CD4-positive, alpha-beta T cell (primary cell): ENCODE measurements at regions not wholly inside any gene's neighbourhood (a gene's known extent, or its start where the extent isn't known, plus 50 kb on each side); places are given as distances from the start of the nearest gene placed in this dataset.

Source experiments
- ATAC-seq: fragments of 200-7000 bp; cut with Tn5 transposase; one replicate; pipeline ENCODE4 v1.10.0; 2022; ENCODE audit warnings: mild to moderate bottlenecking; ENCODE audit not compliant: poor library complexity
- CTCF ChIA-PET: fragments of 350-600 bp; sonication (Branson Sonifier 250); formaldehyde crosslinking; loops from one replicate; lab custom pipeline; 2021; ENCODE audit warnings: antibody characterized with exemption, inconsistent platforms; lab: Charles Lee
- POLR2A ChIA-PET: fragments of 350-600 bp; sonication (Branson Sonifier 250); formaldehyde crosslinking; loops from one replicate; lab custom pipeline; 2021; ENCODE audit warnings: antibody characterized with exemption, inconsistent platforms; lab: Charles Lee
- DNase-seq, 14 experiments: peaks; one replicate each; pipeline ENCODE4 v3.0.0-alpha.2; 2013 to 2020; ENCODE audit warnings: mixed read lengths in 2 of 14
- H3K27ac ChIP-seq, 2 donors: one replicate each; pipeline versions ENCODE4 v1.5.1 to v1.7.0; 2013; ENCODE audit warnings: low read length in 2 of 2, low read depth in 1 of 2, mild to moderate bottlenecking in 1 of 2
- H3K27me3 ChIP-seq, 2 experiments: 1 replicate in 1 of 2; 2 replicates in 1 of 2; pipeline versions ENCODE4 v1.6.1 to v1.7.0; 2013; ENCODE audit warnings: low read length in 2 of 2, control low read depth in 1 of 2, mild to moderate bottlenecking in 1 of 2, moderate library complexity in 1 of 2; ENCODE audit not compliant: insufficient read depth in 2 of 2, control insufficient read depth in 1 of 2
- H3K36me3 ChIP-seq: one replicate; pipeline ENCODE4 v1.6.1; 2013; ENCODE audit warnings: low read length, control low read depth; ENCODE audit not compliant: insufficient read depth
- H3K4me1 ChIP-seq: one replicate; pipeline ENCODE4 v1.6.1; 2013; ENCODE audit warnings: low read length, control low read depth; ENCODE audit not compliant: insufficient read depth
- H3K4me3 ChIP-seq: one replicate; pipeline ENCODE4 v1.5.1; 2013; ENCODE audit warnings: mild to moderate bottlenecking, low read length, moderate library complexity
- H3K9me3 ChIP-seq, 2 experiments: 1 replicate in 1 of 2; 2 replicates in 1 of 2; pipeline versions ENCODE4 v1.6.1 to v1.7.0; 2013; ENCODE audit warnings: low read length in 2 of 2, mild to moderate bottlenecking in 2 of 2, control low read depth in 1 of 2, moderate library complexity in 1 of 2; ENCODE audit not compliant: control insufficient read depth in 1 of 2, insufficient read depth in 1 of 2
- H3K27ac Mint-ChIP-seq: one replicate; pipeline ENCODE4 v1.8.0; 2020; ENCODE audit warnings: mixed read lengths
- H3K27me3 Mint-ChIP-seq: one replicate; pipeline ENCODE4 v1.8.0; 2021; ENCODE audit warnings: mixed read lengths
- H3K36me3 Mint-ChIP-seq: one replicate; pipeline ENCODE4 v1.8.0; 2021; ENCODE audit warnings: low read depth, mixed read lengths
- H3K4me1 Mint-ChIP-seq: one replicate; pipeline ENCODE4 v1.8.0; 2021; ENCODE audit warnings: low read depth, mixed read lengths
- H3K4me3 Mint-ChIP-seq: one replicate; pipeline ENCODE4 v1.8.0; 2020; ENCODE audit warnings: mild to moderate bottlenecking, mixed read lengths
- H3K9me3 Mint-ChIP-seq: one replicate; pipeline ENCODE4 v1.8.0; 2020; ENCODE audit warnings: mixed read lengths
- CTCF ChIP-seq: fragments of 200-600 bp; IDR thresholded peaks from one replicate; pipeline ENCODE4 v1.8.0; 2022; ENCODE audit warnings: antibody characterized with exemption, mild to moderate bottlenecking
- intact Hi-C, 2 experiments: fragments of 100-400 bp; cut with DNase I in 1 of 2; cut with micrococcal nuclease in 1 of 2; formaldehyde crosslinking; loops; one replicate each; pipeline versions ENCODE4 v1.15.1 to v1.9.0; 2023 to 2025; cut with DNase I, micrococcal nuclease

DNA sequence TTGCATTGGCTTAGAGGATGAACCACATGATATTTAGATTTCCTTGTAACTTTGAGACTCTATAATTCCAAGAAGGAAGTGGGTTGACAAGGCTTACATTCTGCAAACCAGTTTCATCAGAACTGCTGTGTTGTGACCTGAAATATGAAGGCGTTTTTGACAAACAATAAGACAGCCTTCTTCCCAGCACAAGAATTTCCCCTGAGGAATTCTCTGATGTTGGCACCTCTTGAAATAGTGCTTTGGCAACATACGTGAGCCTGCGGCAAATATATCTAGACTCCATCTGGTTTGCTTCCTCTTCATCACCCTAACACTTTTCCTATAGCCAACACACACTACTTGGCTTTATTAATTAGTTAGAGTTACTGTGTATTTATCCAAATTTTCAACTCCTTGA, 585.5 kb upstream of the SOX9 start:
- Histone ChIP-seq H3K27me3 (no peaks in the 10 kb centered on the region), H3K36me3 (no peaks in the 10 kb centered on the region), H3K27ac (no peak overlapping the region), H3K4me1 (no peaks in the 10 kb centered on the region), H3K4me3 (no peak overlapping the region), H3K9me3 (peaks cover 0 to 6% of the 10 kb centered on the region in 2 experiments)
- DNase-seq (no peak), ATAC-seq (no peak)
- H3K4me3 Mint-ChIP-seq: no peak overlapping the region
- no peaks in the 10 kb centered on the region for H3K9me3 Mint-ChIP-seq
- intact Hi-C loops: loop anchor here in 1 of 2 experiments (10.0 kb wide), 1 partner anchor 61 kb away; no protein-coding TSS in a partner anchor
- H3K27ac Mint-ChIP-seq: no peak overlapping the region
- no peaks in the 10 kb centered on the region for H3K36me3 Mint-ChIP-seq
- no peaks in the 10 kb centered on the region for H3K27me3 Mint-ChIP-seq
- ChIA-PET POLR2A (no interaction called here), CTCF (no interaction called here)
- TF ChIP-seq CTCF: no peak
- no peaks in the 10 kb centered on the region for H3K4me1 Mint-ChIP-seq

- intact Hi-C loops: no loop called here
- no peak overlapping the region for H3K27ac ChIP-seq
- H3K27me3 Mint-ChIP-seq: no peaks in the 10 kb centered on the region
- no peaks in the 10 kb centered on the region for H3K27me3 ChIP-seq
- no peak for DNase-seq
- H3K4me3 ChIP-seq: no peak overlapping the region
- H3K4me1 ChIP-seq: no peaks in the 10 kb centered on the region
- no peaks in the 10 kb centered on the region for H3K4me1 Mint-ChIP-seq
- no peak for ATAC-seq
- no peak for TF ChIP-seq CTCF
- CTCF ChIA-PET: no interaction called here
- peaks cover 0 to 3% of the 10 kb centered on the region in 2 experiments for H3K9me3 ChIP-seq
- H3K4me3 Mint-ChIP-seq: no peak overlapping the region
- H3K9me3 Mint-ChIP-seq: no peaks in the 10 kb centered on the region
- POLR2A ChIA-PET: no interaction called here
- no peak overlapping the region for H3K27ac Mint-ChIP-seq
- H3K36me3 ChIP-seq: no peaks in the 10 kb centered on the region
- H3K36me3 Mint-ChIP-seq: no peaks in the 10 kb centered on the region
Observed at GRCh38 chr17:71546419-71546818, 574.4 kb upstream of the SOX9 start.

GRCh38 chr17:71547904-71548303, 572.9 kb upstream of the SOX9 start:
- no peaks in the 10 kb centered on the region for H3K36me3 ChIP-seq
- Mint-ChIP-seq H3K27me3 (no peaks in the 10 kb centered on the region), H3K27ac (no peak overlapping the region), H3K9me3 (no peaks in the 10 kb centered on the region), H3K4me1 (no peaks in the 10 kb centered on the region), H3K36me3 (no peaks in the 10 kb centered on the region), H3K4me3 (no peak overlapping the region)
- no peak for TF ChIP-seq CTCF
- H3K4me1 ChIP-seq: no peaks in the 10 kb centered on the region
- DNase-seq (no peak), ATAC-seq (no peak)
- intact Hi-C loops: no loop called here
- no peak overlapping the region for H3K27ac ChIP-seq
- no peaks in the 10 kb centered on the region for H3K27me3 ChIP-seq
- H3K4me3 ChIP-seq: no peak overlapping the region
- POLR2A ChIA-PET: no interaction called here
- peaks cover 0 to 8% of the 10 kb centered on the region in 2 experiments for H3K9me3 ChIP-seq
- CTCF ChIA-PET: no interaction called here
